GM23338 (cell line): ENCODE measurements at regions not wholly inside any gene's neighbourhood (a gene's known extent, or its start where the extent isn't known, plus 50 kb on each side); places are given as distances from the start of the nearest gene placed in this dataset.

Source experiments
- ATAC-seq: fragments of 200-7000 bp; cut with Tn5 transposase; 3 replicates; pipeline ENCODE4 v1.9.1; 2020
- DNase-seq: peaks from one replicate; pipeline ENCODE4 v3.0.0-alpha.2; 2015; ENCODE audit warnings: low spot score
- H2AFZ ChIP-seq: fragments of 200-600 bp; sonication (generic); 2 replicates; pipeline ENCODE4 v1.8.0; 2016; ENCODE audit warnings: antibody characterized with exemption, mild to moderate bottlenecking, moderate library complexity
- H3F3A ChIP-seq: fragments of 200-600 bp; sonication (generic); replicated peaks from 2 replicates; pipeline ENCODE4 v1.8.0; 2017; ENCODE audit warnings: antibody characterized with exemption, mixed run types, low read depth
- H3K27ac ChIP-seq: fragments of 200-600 bp; sonication (generic); 2 replicates; pipeline ENCODE4 v1.6.1; 2016; ENCODE audit warnings: low read depth
- H3K27me3 ChIP-seq: fragments of 200-600 bp; sonication (generic); 2 replicates; pipeline ENCODE4 v1.8.0; 2016; ENCODE audit warnings: mild to moderate bottlenecking, mixed run types, moderate library complexity; ENCODE audit not compliant: insufficient read depth
- H3K36me3 ChIP-seq: fragments of 200-600 bp; sonication (generic); 2 replicates; pipeline ENCODE4 v1.8.0; 2016; ENCODE audit warnings: mild to moderate bottlenecking; ENCODE audit not compliant: insufficient read depth
- H3K4me1 ChIP-seq: fragments of 200-600 bp; sonication (generic); 2 replicates; pipeline ENCODE4 v1.8.0; 2016; ENCODE audit warnings: mild to moderate bottlenecking, moderate library complexity; ENCODE audit not compliant: insufficient read depth
- H3K4me2 ChIP-seq: fragments of 200-600 bp; sonication (generic); 2 replicates; pipeline ENCODE4 v1.7.1; 2017; ENCODE audit warnings: mixed run types
- H3K4me3 ChIP-seq: fragments of 200-600 bp; sonication (generic); 2 replicates; pipeline ENCODE4 v1.6.1; 2016; ENCODE audit warnings: mixed run types
- H3K79me2 ChIP-seq: fragments of 200-600 bp; sonication (generic); replicated peaks from 2 replicates; pipeline ENCODE4 v1.8.0; 2017; ENCODE audit warnings: mild to moderate bottlenecking; ENCODE audit not compliant: insufficient read depth
- H3K9me2 ChIP-seq: fragments of 200-600 bp; sonication (generic); 2 replicates; pipeline ENCODE4 v1.8.0; 2017; ENCODE audit not compliant: insufficient read depth
- H4K20me1 ChIP-seq: fragments of 200-600 bp; sonication (generic); replicated peaks from 2 replicates; pipeline ENCODE4 v1.8.0; 2017; ENCODE audit warnings: mild to moderate bottlenecking; ENCODE audit not compliant: insufficient read depth
- H3K27ac Mint-ChIP-seq: 2 replicates; pipeline ENCODE4 v1.8.0; 2020; ENCODE audit warnings: inconsistent platforms, mild to moderate bottlenecking, moderate library complexity, mixed read lengths
- H3K27me3 Mint-ChIP-seq: 3 replicates; pipeline ENCODE4 v1.8.0; 2022; ENCODE audit warnings: low read depth, mild to moderate bottlenecking, moderate library complexity, mixed read lengths, inconsistent platforms; ENCODE audit not compliant: insufficient read depth, poor library complexity
- H3K36me3 Mint-ChIP-seq: 3 replicates; pipeline ENCODE4 v1.8.0; 2021; ENCODE audit warnings: low read depth, mild to moderate bottlenecking, inconsistent platforms, moderate library complexity, mixed read lengths
- H3K4me1 Mint-ChIP-seq: 3 replicates; pipeline ENCODE4 v1.8.0; 2020; ENCODE audit warnings: mild to moderate bottlenecking, inconsistent platforms, mixed read lengths
- H3K4me3 Mint-ChIP-seq: 3 replicates; pipeline ENCODE4 v1.8.0; 2021; ENCODE audit warnings: moderate library complexity, mild to moderate bottlenecking, inconsistent platforms, mixed read lengths
- H3K9me3 Mint-ChIP-seq: 3 replicates; pipeline ENCODE4 v1.8.0; 2020; ENCODE audit warnings: moderate library complexity, mild to moderate bottlenecking, inconsistent platforms, mixed read lengths
- CREB1 ChIP-seq: fragments of 250-450 bp; sonication (Bioruptor Pico); IDR thresholded peaks from 2 replicates; pipeline ENCODE4 v1.5.0; 2020; ENCODE audit warnings: low read depth, mild to moderate bottlenecking, moderate library complexity
- EZH2 ChIP-seq: fragments of 200-600 bp; sonication (generic); IDR thresholded peaks from one replicate; pipeline ENCODE4 v1.8.0; 2017; ENCODE audit warnings: antibody characterized with exemption, mild to moderate bottlenecking, low read depth; ENCODE audit not compliant: unreplicated experiment
- EZH2phosphoT487 ChIP-seq: fragments of 200-600 bp; sonication (generic); IDR thresholded peaks from one replicate; pipeline ENCODE4 v1.8.1; 2018; ENCODE audit warnings: antibody characterized with exemption; ENCODE audit not compliant: unreplicated experiment
- JUNB ChIP-seq: IDR thresholded peaks from one replicate; pipeline ENCODE4 v1.6.1; 2016; ENCODE audit warnings: antibody characterized with exemption; ENCODE audit not compliant: unreplicated experiment
- NANOG ChIP-seq: IDR thresholded peaks from 2 replicates; pipeline ENCODE4 v1.6.1; 2016; ENCODE audit warnings: antibody characterized with exemption, borderline replicate concordance
- POLR2AphosphoS5 ChIP-seq: IDR thresholded peaks from 2 replicates; pipeline ENCODE4 v1.6.1; 2016; ENCODE audit warnings: antibody characterized with exemption, low read depth
- STAT1 ChIP-seq: IDR thresholded peaks from one replicate; pipeline ENCODE4 v1.6.1; 2016; ENCODE audit warnings: antibody characterized with exemption; ENCODE audit not compliant: unreplicated experiment
- ZNF114 ChIP-seq: fragments of 250-450 bp; sonication (Bioruptor Pico); IDR thresholded peaks from 2 replicates; pipeline ENCODE4 v1.5.0; 2020; ENCODE audit warnings: mild to moderate bottlenecking, moderate library complexity
- ZNF331 ChIP-seq: fragments of 250-450 bp; sonication (Bioruptor Pico); IDR thresholded peaks from 2 replicates; pipeline ENCODE4 v1.5.0; 2020; ENCODE audit warnings: low read depth, mild to moderate bottlenecking, moderate library complexity
- TF ChIP-seq, protein P1 (sequence below), 2 experiments: fragments of 200-600 bp in 1 of 2; sonication (generic) in 1 of 2; conservative IDR thresholded peaks; 2 replicates each; pipeline versions ENCODE4 v1.5.1 to v1.6.1; 2016 to 2017; ENCODE audit warnings: antibody characterized with exemption in 2 of 2, low read depth in 2 of 2, mild to moderate bottlenecking in 2 of 2, moderate library complexity in 1 of 2
- TF ChIP-seq, protein P2 (sequence below): IDR thresholded peaks from one replicate; pipeline ENCODE4 v1.6.1; 2018; ENCODE audit warnings: antibody characterized with exemption; ENCODE audit not compliant: unreplicated experiment
- TF ChIP-seq, protein P3 (sequence below): IDR thresholded peaks from 2 replicates; pipeline ENCODE4 v1.6.1; 2016; ENCODE audit warnings: antibody characterized with exemption
- TF ChIP-seq, protein P4 (sequence below): fragments of 250-450 bp; sonication (Bioruptor Pico); IDR thresholded peaks from 2 replicates; pipeline ENCODE4 v1.5.0; 2020; ENCODE audit warnings: mild to moderate bottlenecking, moderate library complexity

DNA sequence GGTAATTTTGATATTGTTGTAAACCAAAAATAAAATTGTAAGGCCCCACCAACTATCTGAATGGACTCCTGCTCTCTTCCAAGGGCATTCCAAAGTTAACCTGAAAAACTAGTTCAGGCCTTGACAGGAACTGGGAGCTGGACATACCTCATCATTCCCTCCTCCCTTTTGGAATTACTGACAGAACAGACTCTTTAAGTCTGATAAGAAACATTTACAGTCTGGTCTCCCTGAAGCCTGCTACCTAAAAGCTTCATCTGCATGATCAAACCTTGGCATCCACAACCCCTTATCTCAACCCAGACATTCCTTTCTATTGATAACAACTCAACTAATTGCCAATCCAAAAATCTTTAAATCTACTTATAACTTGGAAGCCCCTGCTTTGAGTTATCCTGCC is 123.8 kb downstream of the TLR5 start:
- H3K27me3 ChIP-seq: no peaks in the 10 kb centered on the region
- H3K4me1 ChIP-seq: peaks cover 59% of the 10 kb centered on the region
- H3K9me2 ChIP-seq: no peaks in the 10 kb centered on the region
- peak overlapping the region; percentile 98 for H3K27ac ChIP-seq
- H3K4me3 ChIP-seq: no peak overlapping the region
- peak overlapping the region; percentile 55; the same call in 1 of the 2 replicates for H3K4me2 ChIP-seq
- peaks cover 50% of the 10 kb centered on the region for H3K36me3 ChIP-seq
- no peak for TF ChIP-seq EZH2
- TF ChIP-seq, protein P1, sequence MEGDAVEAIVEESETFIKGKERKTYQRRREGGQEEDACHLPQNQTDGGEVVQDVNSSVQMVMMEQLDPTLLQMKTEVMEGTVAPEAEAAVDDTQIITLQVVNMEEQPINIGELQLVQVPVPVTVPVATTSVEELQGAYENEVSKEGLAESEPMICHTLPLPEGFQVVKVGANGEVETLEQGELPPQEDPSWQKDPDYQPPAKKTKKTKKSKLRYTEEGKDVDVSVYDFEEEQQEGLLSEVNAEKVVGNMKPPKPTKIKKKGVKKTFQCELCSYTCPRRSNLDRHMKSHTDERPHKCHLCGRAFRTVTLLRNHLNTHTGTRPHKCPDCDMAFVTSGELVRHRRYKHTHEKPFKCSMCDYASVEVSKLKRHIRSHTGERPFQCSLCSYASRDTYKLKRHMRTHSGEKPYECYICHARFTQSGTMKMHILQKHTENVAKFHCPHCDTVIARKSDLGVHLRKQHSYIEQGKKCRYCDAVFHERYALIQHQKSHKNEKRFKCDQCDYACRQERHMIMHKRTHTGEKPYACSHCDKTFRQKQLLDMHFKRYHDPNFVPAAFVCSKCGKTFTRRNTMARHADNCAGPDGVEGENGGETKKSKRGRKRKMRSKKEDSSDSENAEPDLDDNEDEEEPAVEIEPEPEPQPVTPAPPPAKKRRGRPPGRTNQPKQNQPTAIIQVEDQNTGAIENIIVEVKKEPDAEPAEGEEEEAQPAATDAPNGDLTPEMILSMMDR (conservative IDR thresholded peaks at IDR 0.05; ENCODE audit: low read depth in 2 of 2): no peak
- no peak for TF ChIP-seq ZNF331 (CRISPR knock-in tag)
- no peak for TF ChIP-seq STAT1
- TF ChIP-seq EZH2phosphoT487: no peak
- TF ChIP-seq ZNF114: no peak
- TF ChIP-seq, protein P2, sequence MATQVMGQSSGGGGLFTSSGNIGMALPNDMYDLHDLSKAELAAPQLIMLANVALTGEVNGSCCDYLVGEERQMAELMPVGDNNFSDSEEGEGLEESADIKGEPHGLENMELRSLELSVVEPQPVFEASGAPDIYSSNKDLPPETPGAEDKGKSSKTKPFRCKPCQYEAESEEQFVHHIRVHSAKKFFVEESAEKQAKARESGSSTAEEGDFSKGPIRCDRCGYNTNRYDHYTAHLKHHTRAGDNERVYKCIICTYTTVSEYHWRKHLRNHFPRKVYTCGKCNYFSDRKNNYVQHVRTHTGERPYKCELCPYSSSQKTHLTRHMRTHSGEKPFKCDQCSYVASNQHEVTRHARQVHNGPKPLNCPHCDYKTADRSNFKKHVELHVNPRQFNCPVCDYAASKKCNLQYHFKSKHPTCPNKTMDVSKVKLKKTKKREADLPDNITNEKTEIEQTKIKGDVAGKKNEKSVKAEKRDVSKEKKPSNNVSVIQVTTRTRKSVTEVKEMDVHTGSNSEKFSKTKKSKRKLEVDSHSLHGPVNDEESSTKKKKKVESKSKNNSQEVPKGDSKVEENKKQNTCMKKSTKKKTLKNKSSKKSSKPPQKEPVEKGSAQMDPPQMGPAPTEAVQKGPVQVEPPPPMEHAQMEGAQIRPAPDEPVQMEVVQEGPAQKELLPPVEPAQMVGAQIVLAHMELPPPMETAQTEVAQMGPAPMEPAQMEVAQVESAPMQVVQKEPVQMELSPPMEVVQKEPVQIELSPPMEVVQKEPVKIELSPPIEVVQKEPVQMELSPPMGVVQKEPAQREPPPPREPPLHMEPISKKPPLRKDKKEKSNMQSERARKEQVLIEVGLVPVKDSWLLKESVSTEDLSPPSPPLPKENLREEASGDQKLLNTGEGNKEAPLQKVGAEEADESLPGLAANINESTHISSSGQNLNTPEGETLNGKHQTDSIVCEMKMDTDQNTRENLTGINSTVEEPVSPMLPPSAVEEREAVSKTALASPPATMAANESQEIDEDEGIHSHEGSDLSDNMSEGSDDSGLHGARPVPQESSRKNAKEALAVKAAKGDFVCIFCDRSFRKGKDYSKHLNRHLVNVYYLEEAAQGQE: no peak
- TF ChIP-seq POLR2AphosphoS5: no peak
- no peak for TF ChIP-seq CREB1 (CRISPR knock-in tag)
- TF ChIP-seq, protein P3, sequence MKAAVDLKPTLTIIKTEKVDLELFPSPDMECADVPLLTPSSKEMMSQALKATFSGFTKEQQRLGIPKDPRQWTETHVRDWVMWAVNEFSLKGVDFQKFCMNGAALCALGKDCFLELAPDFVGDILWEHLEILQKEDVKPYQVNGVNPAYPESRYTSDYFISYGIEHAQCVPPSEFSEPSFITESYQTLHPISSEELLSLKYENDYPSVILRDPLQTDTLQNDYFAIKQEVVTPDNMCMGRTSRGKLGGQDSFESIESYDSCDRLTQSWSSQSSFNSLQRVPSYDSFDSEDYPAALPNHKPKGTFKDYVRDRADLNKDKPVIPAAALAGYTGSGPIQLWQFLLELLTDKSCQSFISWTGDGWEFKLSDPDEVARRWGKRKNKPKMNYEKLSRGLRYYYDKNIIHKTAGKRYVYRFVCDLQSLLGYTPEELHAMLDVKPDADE: no peak
- TF ChIP-seq NANOG: no peak
- TF ChIP-seq JUNB: no peak
- TF ChIP-seq, protein P4, sequence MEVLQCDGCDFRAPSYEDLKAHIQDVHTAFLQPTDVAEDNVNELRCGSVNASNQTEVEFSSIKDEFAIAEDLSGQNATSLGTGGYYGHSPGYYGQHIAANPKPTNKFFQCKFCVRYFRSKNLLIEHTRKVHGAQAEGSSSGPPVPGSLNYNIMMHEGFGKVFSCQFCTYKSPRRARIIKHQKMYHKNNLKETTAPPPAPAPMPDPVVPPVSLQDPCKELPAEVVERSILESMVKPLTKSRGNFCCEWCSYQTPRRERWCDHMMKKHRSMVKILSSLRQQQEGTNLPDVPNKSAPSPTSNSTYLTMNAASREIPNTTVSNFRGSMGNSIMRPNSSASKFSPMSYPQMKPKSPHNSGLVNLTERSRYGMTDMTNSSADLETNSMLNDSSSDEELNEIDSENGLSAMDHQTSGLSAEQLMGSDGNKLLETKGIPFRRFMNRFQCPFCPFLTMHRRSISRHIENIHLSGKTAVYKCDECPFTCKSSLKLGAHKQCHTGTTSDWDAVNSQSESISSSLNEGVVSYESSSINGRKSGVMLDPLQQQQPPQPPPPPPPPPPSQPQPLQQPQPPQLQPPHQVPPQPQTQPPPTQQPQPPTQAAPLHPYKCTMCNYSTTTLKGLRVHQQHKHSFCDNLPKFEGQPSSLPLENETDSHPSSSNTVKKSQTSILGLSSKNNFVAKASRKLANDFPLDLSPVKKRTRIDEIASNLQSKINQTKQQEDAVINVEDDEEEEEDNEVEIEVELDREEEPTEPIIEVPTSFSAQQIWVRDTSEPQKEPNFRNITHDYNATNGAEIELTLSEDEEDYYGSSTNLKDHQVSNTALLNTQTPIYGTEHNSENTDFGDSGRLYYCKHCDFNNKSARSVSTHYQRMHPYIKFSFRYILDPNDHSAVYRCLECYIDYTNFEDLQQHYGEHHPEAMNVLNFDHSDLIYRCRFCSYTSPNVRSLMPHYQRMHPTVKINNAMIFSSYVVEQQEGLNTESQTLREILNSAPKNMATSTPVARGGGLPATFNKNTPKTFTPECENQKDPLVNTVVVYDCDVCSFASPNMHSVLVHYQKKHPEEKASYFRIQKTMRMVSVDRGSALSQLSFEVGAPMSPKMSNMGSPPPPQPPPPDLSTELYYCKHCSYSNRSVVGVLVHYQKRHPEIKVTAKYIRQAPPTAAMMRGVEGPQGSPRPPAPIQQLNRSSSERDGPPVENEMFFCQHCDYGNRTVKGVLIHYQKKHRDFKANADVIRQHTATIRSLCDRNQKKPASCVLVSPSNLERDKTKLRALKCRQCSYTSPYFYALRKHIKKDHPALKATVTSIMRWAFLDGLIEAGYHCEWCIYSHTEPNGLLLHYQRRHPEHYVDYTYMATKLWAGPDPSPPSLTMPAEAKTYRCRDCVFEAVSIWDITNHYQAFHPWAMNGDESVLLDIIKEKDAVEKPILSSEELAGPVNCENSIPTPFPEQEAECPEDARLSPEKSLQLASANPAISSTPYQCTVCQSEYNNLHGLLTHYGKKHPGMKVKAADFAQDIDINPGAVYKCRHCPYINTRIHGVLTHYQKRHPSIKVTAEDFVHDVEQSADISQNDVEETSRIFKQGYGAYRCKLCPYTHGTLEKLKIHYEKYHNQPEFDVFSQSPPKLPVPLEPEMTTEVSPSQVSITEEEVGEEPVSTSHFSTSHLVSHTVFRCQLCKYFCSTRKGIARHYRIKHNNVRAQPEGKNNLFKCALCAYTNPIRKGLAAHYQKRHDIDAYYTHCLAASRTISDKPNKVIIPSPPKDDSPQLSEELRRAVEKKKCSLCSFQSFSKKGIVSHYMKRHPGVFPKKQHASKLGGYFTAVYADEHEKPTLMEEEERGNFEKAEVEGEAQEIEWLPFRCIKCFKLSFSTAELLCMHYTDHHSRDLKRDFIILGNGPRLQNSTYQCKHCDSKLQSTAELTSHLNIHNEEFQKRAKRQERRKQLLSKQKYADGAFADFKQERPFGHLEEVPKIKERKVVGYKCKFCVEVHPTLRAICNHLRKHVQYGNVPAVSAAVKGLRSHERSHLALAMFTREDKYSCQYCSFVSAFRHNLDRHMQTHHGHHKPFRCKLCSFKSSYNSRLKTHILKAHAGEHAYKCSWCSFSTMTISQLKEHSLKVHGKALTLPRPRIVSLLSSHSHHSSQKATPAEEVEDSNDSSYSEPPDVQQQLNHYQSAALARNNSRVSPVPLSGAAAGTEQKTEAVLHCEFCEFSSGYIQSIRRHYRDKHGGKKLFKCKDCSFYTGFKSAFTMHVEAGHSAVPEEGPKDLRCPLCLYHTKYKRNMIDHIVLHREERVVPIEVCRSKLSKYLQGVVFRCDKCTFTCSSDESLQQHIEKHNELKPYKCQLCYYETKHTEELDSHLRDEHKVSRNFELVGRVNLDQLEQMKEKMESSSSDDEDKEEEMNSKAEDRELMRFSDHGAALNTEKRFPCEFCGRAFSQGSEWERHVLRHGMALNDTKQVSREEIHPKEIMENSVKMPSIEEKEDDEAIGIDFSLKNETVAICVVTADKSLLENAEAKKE (CRISPR knock-in tag): no peak
- Mint-ChIP-seq H3K4me1 (peaks cover 63% of the 10 kb centered on the region), H3K4me3 (no peak overlapping the region; the same call in 2 of the 3 replicates), H3K9me3 (peaks cover 11% of the 10 kb centered on the region), H3K27ac (peak overlapping the region; percentile 18), H3K36me3 (peaks cover 96% of the 10 kb centered on the region), H3K27me3 (peaks cover 31% of the 10 kb centered on the region)
- no peak for DNase-seq
- peaks cover 95% of the 10 kb centered on the region for H3F3A ChIP-seq
- ATAC-seq: no peak
- H4K20me1 ChIP-seq: peaks cover 32% of the 10 kb centered on the region
- H3K79me2 ChIP-seq: peaks cover 11% of the 10 kb centered on the region
- no peak overlapping the region for H2AFZ ChIP-seq
